Neuronal stem cell (in vitro differentiated cells): ENCODE measurements at regions not wholly inside any gene's neighbourhood (a gene's known extent, or its start where the extent isn't known, plus 50 kb on each side); places are given as distances from the start of the nearest gene placed in this dataset.

Experiments
- DNase-seq: peaks from one replicate; pipeline ENCODE4 v3.0.0-alpha.2; 2013; ENCODE audit warnings: low spot score
- H2AFZ ChIP-seq: one replicate; pipeline ENCODE4 v1.6.1; 2013; ENCODE audit warnings: mild to moderate bottlenecking, low read length, inconsistent platforms
- H2AK5ac ChIP-seq: 2 replicates; pipeline ENCODE4 v1.6.1; 2013; ENCODE audit warnings: low read depth, mild to moderate bottlenecking, inconsistent platforms, low read length, moderate library complexity, mixed read lengths
- H2BK120ac ChIP-seq: 2 replicates; pipeline ENCODE4 v1.6.1; 2013; ENCODE audit warnings: low read depth, mild to moderate bottlenecking, inconsistent platforms, low read length, moderate library complexity, mixed read lengths
- H2BK12ac ChIP-seq: one replicate; pipeline ENCODE4 v1.6.1; 2013; ENCODE audit warnings: low read length, inconsistent platforms
- H2BK15ac ChIP-seq: 2 replicates; pipeline ENCODE4 v1.6.1; 2013; ENCODE audit warnings: mild to moderate bottlenecking, low read length, inconsistent platforms, mixed read lengths
- H2BK5ac ChIP-seq: one replicate; pipeline ENCODE4 v1.6.1; 2013; ENCODE audit warnings: inconsistent platforms, mild to moderate bottlenecking, low read length, moderate library complexity
- H3K14ac ChIP-seq: one replicate; pipeline ENCODE4 v1.6.1; 2013; ENCODE audit warnings: low read length, inconsistent platforms
- H3K18ac ChIP-seq: 2 replicates; pipeline ENCODE4 v1.6.1; 2013; ENCODE audit warnings: low read length, inconsistent platforms
- H3K23ac ChIP-seq: 2 replicates; pipeline ENCODE4 v1.6.1; 2013; ENCODE audit warnings: low read depth, mild to moderate bottlenecking, mixed read lengths, low read length, inconsistent platforms; ENCODE audit not compliant: poor library complexity
- H3K27ac ChIP-seq: replicated peaks from 3 replicates; pipeline ENCODE4 v1.5.1; 2013; ENCODE audit warnings: low read length, inconsistent platforms
- H3K27me3 ChIP-seq, 3 experiments: 2 replicates each; pipeline ENCODE4 v1.6.1; 2013; ENCODE audit warnings: low read length in 3 of 3, mild to moderate bottlenecking in 2 of 3, inconsistent platforms in 1 of 3, low read depth in 1 of 3, mixed read lengths in 1 of 3, moderate library complexity in 1 of 3; ENCODE audit not compliant: control insufficient read depth in 3 of 3, insufficient read depth in 3 of 3
- H3K36me3 ChIP-seq, 2 donors: replicated peaks in 1 of 2; 2 replicates each; pipeline ENCODE4 v1.6.1; 2013; ENCODE audit warnings: low read length in 2 of 2; ENCODE audit not compliant: control insufficient read depth in 2 of 2, insufficient read depth in 2 of 2
- H3K4ac ChIP-seq: 2 replicates; pipeline ENCODE4 v1.6.1; 2013; ENCODE audit warnings: inconsistent platforms, mild to moderate bottlenecking, low read length, moderate library complexity
- H3K4me1 ChIP-seq, 2 donors: 1 replicate in 1 of 2; 2 replicates in 1 of 2; pipeline ENCODE4 v1.6.1; 2013; ENCODE audit warnings: low read length in 2 of 2, low read depth in 1 of 2; ENCODE audit not compliant: control insufficient read depth in 2 of 2, insufficient read depth in 1 of 2
- H3K4me2 ChIP-seq: one replicate; pipeline ENCODE4 v1.6.1; 2013; ENCODE audit warnings: mild to moderate bottlenecking, low read length, inconsistent platforms; ENCODE audit not compliant: insufficient read depth, poor library complexity, severe bottlenecking
- H3K4me3 ChIP-seq, 2 donors: 2 replicates each; pipeline ENCODE4 v1.5.1; 2013; ENCODE audit warnings: low read length in 2 of 2, mild to moderate bottlenecking in 2 of 2, inconsistent platforms in 1 of 2, moderate library complexity in 1 of 2
- H3K79me1 ChIP-seq: one replicate; pipeline ENCODE4 v1.6.1; 2013; ENCODE audit warnings: low read depth, mild to moderate bottlenecking, inconsistent platforms, low read length, moderate library complexity
- H3K9ac ChIP-seq: one replicate; pipeline ENCODE4 v1.6.1; 2013; ENCODE audit warnings: mild to moderate bottlenecking, low read depth, low read length, inconsistent platforms; ENCODE audit not compliant: poor library complexity
- H3K9me3 ChIP-seq, 2 donors: replicated peaks in 1 of 2; 2 replicates each; pipeline versions ENCODE3 to v1.6.1; 2013; ENCODE audit warnings: low read length in 2 of 2, mild to moderate bottlenecking in 2 of 2, inconsistent platforms in 1 of 2, low read depth in 1 of 2, mixed read lengths in 1 of 2, moderate library complexity in 1 of 2; ENCODE audit not compliant: control insufficient read depth in 2 of 2, insufficient read depth in 1 of 2
- H4K8ac ChIP-seq: one replicate; pipeline ENCODE4 v1.6.1; 2013; ENCODE audit warnings: low read depth, mild to moderate bottlenecking, inconsistent platforms, low read length, moderate library complexity
- H4K91ac ChIP-seq: one replicate; pipeline ENCODE4 v1.6.1; 2013; ENCODE audit warnings: low read length, low read depth, mild to moderate bottlenecking, inconsistent platforms; ENCODE audit not compliant: poor library complexity
- WGBS, 2 donors: extraction: QIAGEN DNeasy Blood & Tissue Kit; methylation state at CpG; one replicate each; pipeline ENCODE4 v1.1.7; 2013; ENCODE audit warnings: missing lambda C conversion rate in 2 of 2, mixed read lengths in 1 of 2; ENCODE audit not compliant: insufficient read length in 2 of 2, insufficient replicate concordance in 1 of 2; ENCODE audit errors: extremely low coverage in 2 of 2; 5-methylcytosine and 5-hydroxymethylcytosine counted together

- H3K9ac ChIP-seq = no peak overlapping the region
- WGBS, 2 donors = no CpG with 5 or more reads among the region's 3 CpGs
- H2AFZ ChIP-seq = no peak overlapping the region
These were observed 449.3 kb upstream of the BOD1L1 start for GRCh38 chr4:14076776-14077175.

GRCh38 chr4:14078326-14078725, 450.8 kb upstream of the BOD1L1 start:
- H4K8ac ChIP-seq = no peak overlapping the region
- H3K27me3 ChIP-seq = no peaks in the 10 kb centered on the region
- no peak overlapping the region for H3K4me3 ChIP-seq
- no CpG with 5 or more reads among the region's 3 CpGs for WGBS, 2 donors
- no peak overlapping the region for H3K4ac ChIP-seq
- no peak overlapping the region for H2BK15ac ChIP-seq
- H3K4me2 ChIP-seq = no peak overlapping the region
- no peaks in the 10 kb centered on the region for H3K36me3 ChIP-seq
- H2AK5ac ChIP-seq = no peak overlapping the region
- no peak overlapping the region for H4K91ac ChIP-seq
- no peak overlapping the region for H2BK12ac ChIP-seq
- H3K14ac ChIP-seq = no peak overlapping the region
- H2AFZ ChIP-seq = no peak overlapping the region
- no peak overlapping the region for H3K9ac ChIP-seq
- no peak overlapping the region for H3K18ac ChIP-seq
- no peaks in the 10 kb centered on the region for H3K9me3 ChIP-seq
- no peak overlapping the region for H2BK5ac ChIP-seq
- H3K27ac ChIP-seq = no peak overlapping the region
- H3K23ac ChIP-seq = no peak overlapping the region
- no peak for DNase-seq
- H3K79me1 ChIP-seq = no peaks in the 10 kb centered on the region
- no peaks in the 10 kb centered on the region for H3K4me1 ChIP-seq
- no peak overlapping the region for H2BK120ac ChIP-seq

More at GRCh38 chr4:14076776-14077175, 449.3 kb upstream of the BOD1L1 start:
- no peak overlapping the region for H3K4me2 ChIP-seq
- H3K18ac ChIP-seq = no peak overlapping the region
- no peaks in the 10 kb centered on the region for H3K79me1 ChIP-seq
- H3K27me3 ChIP-seq = peaks cover 0 to 2% (median 0%) of the 10 kb centered on the region in 3 experiments
- H2BK15ac ChIP-seq = no peak overlapping the region
- H3K27ac ChIP-seq = no peak overlapping the region
- no peaks in the 10 kb centered on the region for H3K36me3 ChIP-seq
- no peak overlapping the region for H3K4me3 ChIP-seq
- H3K9me3 ChIP-seq = peaks cover 0 to 4% of the 10 kb centered on the region in 2 donors
- H4K8ac ChIP-seq = no peak overlapping the region
- no peak overlapping the region for H2AK5ac ChIP-seq
- H3K23ac ChIP-seq = no peak overlapping the region
- no peak overlapping the region for H3K4ac ChIP-seq
- H4K91ac ChIP-seq = no peak overlapping the region
- no peak overlapping the region for H3K14ac ChIP-seq
- no peak overlapping the region for H2BK5ac ChIP-seq
- no peaks in the 10 kb centered on the region for H3K4me1 ChIP-seq
- DNase-seq = no peak
- no peak overlapping the region for H2BK120ac ChIP-seq
- H2BK12ac ChIP-seq = no peak overlapping the region

GRCh38 chr4:14079601-14080000, 452.1 kb upstream of the BOD1L1 start:
- no CpG with 5 or more reads among the region's 1 CpG for WGBS, 2 donors

GRCh38 chr4:14083150-14083549, 455.6 kb upstream of the BOD1L1 start:
- Histone ChIP-seq H3K9ac (no peak overlapping the region), H3K9me3 (no peaks in the 10 kb centered on the region), H3K4me1 (no peaks in the 10 kb centered on the region), H3K14ac (no peak overlapping the region), H4K8ac (no peak overlapping the region), H2AK5ac (no peak overlapping the region), H3K4ac (no peak overlapping the region), H3K36me3 (no peaks in the 10 kb centered on the region), H3K23ac (no peak overlapping the region), H2BK120ac (no peak overlapping the region), H3K27me3 (peaks cover 0 to 7% (median 0%) of the 10 kb centered on the region in 3 experiments), H4K91ac (no peak overlapping the region), H2BK12ac (no peak overlapping the region), H2BK15ac (no peak overlapping the region), H3K27ac (no peak overlapping the region), H3K4me2 (no peak overlapping the region), H3K79me1 (no peaks in the 10 kb centered on the region), H2AFZ (no peak overlapping the region), H2BK5ac (no peak overlapping the region), H3K4me3 (no peak overlapping the region), H3K18ac (no peak overlapping the region)
- DNase-seq = no peak
- WGBS, 2 donors = no CpG with 5 or more reads among the region's 3 CpGs

More at GRCh38 chr4:14079601-14080000, 452.1 kb upstream of the BOD1L1 start:
- no peak overlapping the region for H2BK12ac ChIP-seq
- no peak overlapping the region for H4K8ac ChIP-seq
- no peaks in the 10 kb centered on the region for H3K9me3 ChIP-seq
- H3K14ac ChIP-seq = no peak overlapping the region
- H3K9ac ChIP-seq = no peak overlapping the region
- no peak overlapping the region for H2BK5ac ChIP-seq
- H3K79me1 ChIP-seq = no peaks in the 10 kb centered on the region
- no peaks in the 10 kb centered on the region for H3K36me3 ChIP-seq
- H2BK15ac ChIP-seq = no peak overlapping the region
- H3K23ac ChIP-seq = no peak overlapping the region
- no peak overlapping the region for H2BK120ac ChIP-seq
- H3K4me1 ChIP-seq = no peaks in the 10 kb centered on the region
- H2AK5ac ChIP-seq = no peak overlapping the region
- H3K27ac ChIP-seq = no peak overlapping the region
- no peak overlapping the region for H3K4me2 ChIP-seq
- no peak overlapping the region for H4K91ac ChIP-seq
- DNase-seq = no peak
- H3K4ac ChIP-seq = no peak overlapping the region
- no peak overlapping the region for H3K4me3 ChIP-seq
- no peak overlapping the region for H2AFZ ChIP-seq
- peaks cover 0 to 3% (median 0%) of the 10 kb centered on the region in 3 experiments for H3K27me3 ChIP-seq
- no peak overlapping the region for H3K18ac ChIP-seq
